HFFc6 (cell line): ENCODE measurements at regions not wholly inside any gene's neighbourhood (a gene's known extent, or its start where the extent isn't known, plus 50 kb on each side); places are given as distances from the start of the nearest gene placed in this dataset.
"Not testable (repeated sequence)": the region's sequence is repeated elsewhere in the genome, so short reads cannot be mapped to it uniquely, and the experiment has no call there.

Source experiments
- DNase-seq: peaks from one replicate; pipeline ENCODE4 v3.0.0-alpha.2; 2018
- H3K27ac Mint-ChIP-seq: 2 replicates; pipeline ENCODE4 v1.8.0; 2020; ENCODE audit warnings: mild to moderate bottlenecking, mixed read lengths
- H3K27me3 Mint-ChIP-seq: 2 replicates; pipeline ENCODE4 v1.8.0; 2021; ENCODE audit warnings: mild to moderate bottlenecking, moderate library complexity, mixed read lengths; ENCODE audit not compliant: insufficient read depth
- H3K36me3 Mint-ChIP-seq: 2 replicates; pipeline ENCODE4 v1.8.0; 2021; ENCODE audit warnings: low read depth, mixed read lengths
- H3K4me1 Mint-ChIP-seq: 2 replicates; pipeline ENCODE4 v1.8.0; 2020; ENCODE audit warnings: low read depth, mixed read lengths
- H3K4me3 Mint-ChIP-seq: 2 replicates; pipeline ENCODE4 v1.8.0; 2020; ENCODE audit warnings: mild to moderate bottlenecking, moderate library complexity, mixed read lengths
- H3K9me3 Mint-ChIP-seq: 2 replicates; pipeline ENCODE4 v1.8.0; 2020; ENCODE audit warnings: mild to moderate bottlenecking, mixed read lengths
- TF ChIP-seq, protein P1 (sequence below): fragments of 200-600 bp; sonication (generic); IDR thresholded peaks from 2 replicates; pipeline ENCODE4 v1.5.0; 2021; ENCODE audit warnings: antibody characterized with exemption, mild to moderate bottlenecking

DNA sequence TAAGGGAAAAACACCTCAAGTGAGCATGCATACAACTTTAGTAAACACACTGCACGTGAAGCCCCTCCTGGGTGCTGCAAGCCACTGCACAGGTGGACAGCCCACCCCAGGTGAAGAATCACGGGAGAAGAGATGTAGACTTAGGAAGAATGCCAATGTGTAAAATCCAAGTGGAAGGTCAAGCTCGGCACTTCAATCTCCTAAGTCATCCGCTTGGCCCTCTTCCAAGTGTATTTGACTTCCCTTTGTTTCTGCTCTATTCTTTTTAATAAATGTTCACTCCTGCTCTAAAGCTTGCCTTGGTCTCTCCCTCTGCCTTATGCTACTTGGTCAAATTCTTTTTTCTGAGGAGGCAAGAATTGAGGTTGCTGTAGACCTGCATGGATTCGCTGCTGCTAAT, 316.6 kb downstream of the EDEM1 start:
- H3K27ac Mint-ChIP-seq: no peak overlapping the region
- no peaks in the 10 kb centered on the region for H3K4me1 Mint-ChIP-seq
- no peaks in the 10 kb centered on the region for H3K27me3 Mint-ChIP-seq
- 0 out of 2 replicates have a peak, but pooled peaks cover 3% of the 10 kb centered on the region for H3K36me3 Mint-ChIP-seq
- peaks cover 56% of the 10 kb centered on the region for H3K9me3 Mint-ChIP-seq
- DNase-seq: no peak
- no peak overlapping the region for H3K4me3 Mint-ChIP-seq
- TF ChIP-seq, protein P1, sequence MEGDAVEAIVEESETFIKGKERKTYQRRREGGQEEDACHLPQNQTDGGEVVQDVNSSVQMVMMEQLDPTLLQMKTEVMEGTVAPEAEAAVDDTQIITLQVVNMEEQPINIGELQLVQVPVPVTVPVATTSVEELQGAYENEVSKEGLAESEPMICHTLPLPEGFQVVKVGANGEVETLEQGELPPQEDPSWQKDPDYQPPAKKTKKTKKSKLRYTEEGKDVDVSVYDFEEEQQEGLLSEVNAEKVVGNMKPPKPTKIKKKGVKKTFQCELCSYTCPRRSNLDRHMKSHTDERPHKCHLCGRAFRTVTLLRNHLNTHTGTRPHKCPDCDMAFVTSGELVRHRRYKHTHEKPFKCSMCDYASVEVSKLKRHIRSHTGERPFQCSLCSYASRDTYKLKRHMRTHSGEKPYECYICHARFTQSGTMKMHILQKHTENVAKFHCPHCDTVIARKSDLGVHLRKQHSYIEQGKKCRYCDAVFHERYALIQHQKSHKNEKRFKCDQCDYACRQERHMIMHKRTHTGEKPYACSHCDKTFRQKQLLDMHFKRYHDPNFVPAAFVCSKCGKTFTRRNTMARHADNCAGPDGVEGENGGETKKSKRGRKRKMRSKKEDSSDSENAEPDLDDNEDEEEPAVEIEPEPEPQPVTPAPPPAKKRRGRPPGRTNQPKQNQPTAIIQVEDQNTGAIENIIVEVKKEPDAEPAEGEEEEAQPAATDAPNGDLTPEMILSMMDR: no peak

DNA sequence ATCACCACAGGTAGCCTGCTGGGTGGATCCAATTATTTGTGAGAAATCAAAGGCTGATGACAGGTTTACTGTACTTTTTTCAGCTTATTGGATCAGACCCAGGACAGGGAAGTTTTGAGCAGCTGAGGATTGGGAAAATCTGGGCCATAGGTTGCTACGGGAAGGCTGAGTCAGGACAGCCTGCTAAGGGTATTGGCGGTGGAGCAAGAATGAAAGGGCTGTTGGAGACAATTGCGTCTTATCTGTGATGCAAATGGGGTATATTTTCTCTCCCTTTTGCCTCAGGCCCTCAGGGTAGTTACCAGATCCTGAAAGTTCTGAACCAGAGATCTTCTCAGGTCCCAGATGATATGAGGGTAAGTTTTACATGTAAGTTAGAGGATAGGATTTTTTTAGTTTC, 317.7 kb downstream of the EDEM1 start:
- Mint-ChIP-seq H3K4me3 (no peak overlapping the region), H3K27me3 (peaks cover 1% of the 10 kb centered on the region; the same call in 1 of the 2 replicates), H3K27ac (no peak overlapping the region), H3K36me3 (0 out of 2 replicates have a peak, but pooled peaks cover 3% of the 10 kb centered on the region), H3K9me3 (peaks cover 66% of the 10 kb centered on the region), H3K4me1 (no peaks in the 10 kb centered on the region)
- no peak for DNase-seq
- TF ChIP-seq, protein P1: no peak

DNA sequence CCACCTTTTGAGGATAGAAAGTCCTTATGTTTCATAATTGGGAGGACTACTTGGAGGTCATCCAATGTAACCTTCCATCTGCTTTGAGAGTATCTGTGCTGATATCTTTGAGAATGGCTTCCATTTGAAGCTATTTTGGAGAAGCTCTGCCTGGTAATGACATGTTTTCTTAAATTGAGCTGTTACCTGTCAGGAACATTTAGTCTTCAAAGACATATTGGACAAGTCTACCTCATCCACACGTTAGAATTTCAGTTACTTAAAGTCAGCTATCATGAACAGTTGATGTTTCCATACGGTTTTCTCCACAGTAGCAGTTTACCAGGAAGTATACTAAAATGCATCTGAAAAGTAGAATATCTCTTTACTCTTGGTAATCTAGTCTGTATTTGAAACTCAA, 318.5 kb downstream of the EDEM1 start:
- TF ChIP-seq, protein P1: no peak
- H3K4me3 Mint-ChIP-seq: no peak overlapping the region
- H3K27me3 Mint-ChIP-seq: peaks cover 1% of the 10 kb centered on the region; the same call in 1 of the 2 replicates
- 0 out of 2 replicates have a peak, but pooled peaks cover 6% of the 10 kb centered on the region for H3K36me3 Mint-ChIP-seq
- no peaks in the 10 kb centered on the region for H3K4me1 Mint-ChIP-seq
- DNase-seq: no peak
- peaks cover 70% of the 10 kb centered on the region for H3K9me3 Mint-ChIP-seq
- H3K27ac Mint-ChIP-seq: no peak overlapping the region

DNA sequence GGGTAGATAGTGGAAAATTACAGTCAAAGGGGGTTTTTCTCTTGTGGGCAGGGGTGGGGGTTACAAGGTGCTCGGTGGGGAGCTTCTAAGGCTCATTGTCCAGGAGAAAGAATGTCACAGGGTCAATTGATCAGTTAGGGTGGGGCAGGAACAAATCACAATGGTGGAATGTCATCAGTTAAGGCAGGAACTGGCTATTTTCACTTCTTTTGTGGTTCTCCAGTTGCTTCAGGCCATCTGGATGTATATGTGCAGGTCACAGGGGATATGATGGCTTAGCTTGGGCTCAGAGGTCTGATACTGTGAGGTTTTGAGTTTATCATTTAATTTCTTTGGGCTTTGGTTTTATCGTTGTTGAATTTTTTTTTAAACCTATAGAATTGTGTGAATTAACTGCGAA, 321.4 kb downstream of the EDEM1 start:
- H3K27me3 Mint-ChIP-seq, DNase-seq, H3K27ac Mint-ChIP-seq, H3K4me1 Mint-ChIP-seq, H3K4me3 Mint-ChIP-seq, H3K36me3 Mint-ChIP-seq: not testable (repeated sequence)
- H3K9me3 Mint-ChIP-seq: peaks cover 81% of the 10 kb centered on the region

DNA sequence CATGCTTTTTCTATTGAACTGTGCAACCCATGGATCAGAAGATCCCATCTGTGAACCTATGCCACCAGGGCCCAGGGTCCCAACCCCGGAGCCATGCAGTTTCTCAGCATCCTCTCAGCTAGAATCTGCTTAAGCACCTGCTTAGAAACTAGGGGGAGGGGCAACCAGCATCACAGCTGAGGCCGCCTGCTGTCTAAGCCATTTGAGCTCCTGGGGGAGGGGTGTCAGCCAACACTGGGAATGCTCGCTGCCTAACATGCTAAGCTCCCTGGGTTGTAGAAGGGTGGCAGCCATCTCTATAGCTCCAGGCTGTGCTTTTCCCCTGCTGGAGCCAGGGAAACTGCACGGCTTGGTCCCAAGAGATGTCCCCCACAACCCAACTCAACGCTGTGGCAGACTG, 322.8 kb downstream of the EDEM1 start:
- H3K9me3 Mint-ChIP-seq: peaks cover 79% of the 10 kb centered on the region
- DNase-seq: no peak

DNA sequence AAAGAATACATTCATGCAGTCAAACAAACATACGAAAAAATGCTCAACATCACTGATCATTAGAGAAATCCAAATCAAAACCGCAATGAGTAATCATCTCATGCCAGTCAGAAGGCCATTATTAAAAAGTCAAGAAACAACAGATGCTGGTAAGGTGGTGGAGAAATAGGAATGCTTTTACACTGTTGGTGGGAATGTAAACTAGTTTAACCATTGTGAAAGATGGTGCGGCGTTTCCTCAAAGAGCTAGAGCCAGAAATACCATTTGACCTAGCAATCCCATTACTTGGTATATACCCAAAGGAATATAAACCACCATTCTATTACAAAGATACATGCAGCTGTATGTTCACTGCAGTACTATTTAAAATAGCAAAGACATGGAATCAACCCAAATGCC, 330.4 kb downstream of the EDEM1 start:
- Mint-ChIP-seq H3K27me3 (no peaks in the 10 kb centered on the region), H3K9me3 (peaks cover 42% of the 10 kb centered on the region), H3K4me1 (no peaks in the 10 kb centered on the region), H3K4me3 (no peak overlapping the region), H3K27ac (no peak overlapping the region), H3K36me3 (no peaks in the 10 kb centered on the region)
- no peak for DNase-seq
- TF ChIP-seq, protein P1: no peak

More for the DNA sequence above, 322.8 kb downstream of the EDEM1 start:
- TF ChIP-seq, protein P1: no peak
- Mint-ChIP-seq H3K27ac (no peak overlapping the region), H3K4me3 (no peak overlapping the region), H3K4me1 (no peaks in the 10 kb centered on the region), H3K27me3 (peaks cover 1% of the 10 kb centered on the region; the same call in 1 of the 2 replicates), H3K36me3 (0 out of 2 replicates have a peak, but pooled peaks cover 5% of the 10 kb centered on the region)
